ENCODE measurements at regions not wholly inside any gene's neighbourhood (a gene's known extent, or its start where the extent isn't known, plus 50 kb on each side); places are given as distances from the start of the nearest gene placed in this dataset.

- Mint-ChIP-seq H3K36me3 (ENCODE audit: low read depth) (peaks cover 10% of the 10 kb centered on the region), H3K27me3 (ENCODE audit: insufficient read depth) (no peaks in the 10 kb centered on the region), H3K9me3 (peaks cover 13% of the 10 kb centered on the region), H3K27ac (no peak overlapping the region), H3K4me3 (no peak overlapping the region), H3K4me1 (no peaks in the 10 kb centered on the region)
- H3K36me3 ChIP-seq (ENCODE audit: control insufficient read depth, insufficient read depth, low read length) = no peaks in the 10 kb centered on the region
- H3K4me3 ChIP-seq (ENCODE audit: low read length) = no peak overlapping the region
- no peak for DNase-seq
- no peak for TF ChIP-seq CTCF (conservative IDR thresholded peaks at IDR 0.05)
- H3K9ac ChIP-seq (ENCODE audit: extremely low read depth, low read length, poor library complexity, severe bottlenecking) = no peak overlapping the region
- H3K9me3 ChIP-seq (ENCODE audit: control insufficient read depth, low read length) = no peaks in the 10 kb centered on the region
- H3K27ac ChIP-seq (ENCODE audit: low read depth, low read length) = no peak overlapping the region
- H3K4me1 ChIP-seq (ENCODE audit: control insufficient read depth, insufficient read depth, low read length) = no peaks in the 10 kb centered on the region
- H3K27me3 ChIP-seq (ENCODE audit: control insufficient read depth, insufficient read depth, low read length, poor library complexity, severe bottlenecking) = no peaks in the 10 kb centered on the region
Measured at GRCh38 chr14:40806471-40806870, 800.2 kb upstream of the LRFN5 start.

- Histone ChIP-seq H3K9ac (ENCODE audit: extremely low read depth, low read length, poor library complexity, severe bottlenecking) (no peak overlapping the region), H3K27me3 (ENCODE audit: control insufficient read depth, insufficient read depth, low read length, poor library complexity, severe bottlenecking) (no peaks in the 10 kb centered on the region), H3K4me3 (ENCODE audit: low read length) (no peak overlapping the region), H3K27ac (ENCODE audit: low read depth, low read length) (no peak overlapping the region), H3K36me3 (ENCODE audit: control insufficient read depth, insufficient read depth, low read length) (no peaks in the 10 kb centered on the region), H3K9me3 (ENCODE audit: control insufficient read depth, low read length) (no peaks in the 10 kb centered on the region), H3K4me1 (ENCODE audit: control insufficient read depth, insufficient read depth, low read length) (no peaks in the 10 kb centered on the region)
- no peak for DNase-seq
- no peaks in the 10 kb centered on the region for H3K9me3 Mint-ChIP-seq
- H3K4me3 Mint-ChIP-seq = no peak overlapping the region
- no peaks in the 10 kb centered on the region for H3K36me3 Mint-ChIP-seq (ENCODE audit: low read depth)
- no peaks in the 10 kb centered on the region for H3K27me3 Mint-ChIP-seq (ENCODE audit: insufficient read depth)
- no peak for TF ChIP-seq CTCF (conservative IDR thresholded peaks at IDR 0.05)
- WGBS, 2 experiments (ENCODE audit: insufficient coverage in 1 of 2, insufficient read length in 1 of 2) = 94 to 100% methylated on average over 1 of the region's 1 CpG
- no peak overlapping the region for H3K27ac Mint-ChIP-seq
- peaks cover 3% of the 10 kb centered on the region for H3K4me1 Mint-ChIP-seq
Measured at GRCh38 chr14:40796168-40796567, 810.5 kb upstream of the LRFN5 start.

- Histone ChIP-seq H3K27ac (ENCODE audit: low read depth, low read length) (no peak overlapping the region), H3K9ac (ENCODE audit: extremely low read depth, low read length, poor library complexity, severe bottlenecking) (no peak overlapping the region), H3K9me3 (ENCODE audit: control insufficient read depth, low read length) (no peaks in the 10 kb centered on the region), H3K27me3 (ENCODE audit: control insufficient read depth, insufficient read depth, low read length, poor library complexity, severe bottlenecking) (no peaks in the 10 kb centered on the region), H3K4me3 (ENCODE audit: low read length) (no peak overlapping the region), H3K4me1 (ENCODE audit: control insufficient read depth, insufficient read depth, low read length) (no peaks in the 10 kb centered on the region), H3K36me3 (ENCODE audit: control insufficient read depth, insufficient read depth, low read length) (no peaks in the 10 kb centered on the region)
- DNase-seq = no peak
- WGBS, 2 experiments (ENCODE audit: insufficient coverage in 1 of 2, insufficient read length in 1 of 2) = 83 to 90% methylated on average over 6 to 9 of the region's 9 CpGs
- Mint-ChIP-seq H3K9me3 (peaks cover 17% of the 10 kb centered on the region), H3K4me3 (no peak overlapping the region), H3K27ac (no peak overlapping the region), H3K4me1 (no peaks in the 10 kb centered on the region), H3K36me3 (ENCODE audit: low read depth) (peaks cover 12% of the 10 kb centered on the region), H3K27me3 (ENCODE audit: insufficient read depth) (no peaks in the 10 kb centered on the region)
- no peak for TF ChIP-seq CTCF (conservative IDR thresholded peaks at IDR 0.05)
Measured at GRCh38 chr14:40784860-40785259, 821.8 kb upstream of the LRFN5 start.
